ENCODE measurements at regions not wholly inside any gene's neighbourhood (a gene's known extent, or its start where the extent isn't known, plus 50 kb on each side); places are given as distances from the start of the nearest gene placed in this dataset.

- H3K4me3 Mint-ChIP-seq, result no peak overlapping the region
- H3K27ac Mint-ChIP-seq, result no peak overlapping the region
- Histone ChIP-seq H3K27ac (ENCODE audit: low read depth in 1 of 2, low read length in 2 of 2) (no peak overlapping the region), H3K4me3 (ENCODE audit: low read length) (no peak overlapping the region), H3K27me3 (ENCODE audit: control insufficient read depth in 1 of 2, insufficient read depth in 2 of 2, low read length in 2 of 2) (no peaks in the 10 kb centered on the region), H3K36me3 (ENCODE audit: insufficient read depth, low read length) (no peaks in the 10 kb centered on the region), H3K4me1 (ENCODE audit: insufficient read depth, low read length) (no peaks in the 10 kb centered on the region), H3K9me3 (ENCODE audit: control insufficient read depth in 1 of 2, insufficient read depth in 1 of 2, low read length in 2 of 2) (no peaks in the 10 kb centered on the region)
- no peaks in the 10 kb centered on the region for H3K27me3 Mint-ChIP-seq
- ChIA-PET POLR2A (no interaction called here), CTCF (no interaction called here)
- no peaks in the 10 kb centered on the region for H3K36me3 Mint-ChIP-seq (ENCODE audit: low read depth)
- DNase-seq, result no peak
- TF ChIP-seq CTCF (IDR thresholded peaks at IDR 0.05), result no peak
- no peaks in the 10 kb centered on the region for H3K9me3 Mint-ChIP-seq
- no peak for ATAC-seq (ENCODE audit: poor library complexity)
- intact Hi-C loops (cut with DNase I, micrococcal nuclease), result no loop called here
- no peaks in the 10 kb centered on the region for H3K4me1 Mint-ChIP-seq (ENCODE audit: low read depth)
Measured at GRCh38 chr15:87619161-87619960, 637.2 kb downstream of the NTRK3 start.

DNA sequence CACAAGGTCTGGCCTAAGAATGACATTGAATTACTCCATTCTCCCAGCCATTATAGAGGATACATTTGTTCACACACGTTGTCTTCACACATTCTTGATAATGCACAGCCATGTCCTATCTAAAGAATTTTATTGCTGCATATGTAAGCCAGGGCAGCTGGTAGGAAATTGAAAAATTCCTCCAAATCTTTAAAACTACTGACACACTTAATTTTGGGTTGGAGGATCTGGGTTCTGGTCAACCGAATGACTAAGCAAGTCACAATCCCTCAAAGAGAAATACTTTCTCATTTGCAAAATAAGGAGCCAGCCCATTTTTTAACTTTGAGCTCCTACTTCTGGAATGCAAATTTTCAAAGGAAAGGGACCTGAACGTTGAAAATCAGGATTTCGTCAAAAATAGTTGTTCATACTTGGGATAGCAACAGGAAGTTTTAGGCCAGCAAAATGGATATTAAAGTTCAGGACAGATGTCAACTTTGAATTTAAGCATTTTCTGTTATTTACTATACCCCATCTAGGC is 638.3 kb downstream of the NTRK3 start:
- no peaks in the 10 kb centered on the region for H3K9me3 Mint-ChIP-seq
- H3K4me3 ChIP-seq (ENCODE audit: low read length), result no peak overlapping the region

DNA sequence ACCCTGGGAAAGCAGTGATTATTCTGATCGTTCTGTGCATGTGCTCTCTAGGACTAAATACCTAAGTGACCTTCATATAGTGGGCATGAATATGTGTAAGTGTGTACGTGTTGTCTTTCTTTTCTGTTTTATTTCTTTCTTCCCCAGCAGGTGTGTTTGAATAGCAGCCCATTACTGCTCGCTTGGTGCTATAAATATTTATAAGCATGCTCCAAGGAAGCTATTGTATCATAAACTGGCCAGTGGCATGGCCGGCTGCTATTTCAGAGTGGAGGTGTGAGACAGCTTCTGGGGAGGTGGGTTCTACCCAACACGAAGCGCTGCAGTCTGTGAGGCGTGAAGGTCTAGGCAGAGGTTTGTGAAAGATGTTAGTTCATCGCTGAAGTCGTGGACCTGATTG is 641.8 kb downstream of the NTRK3 start:
- no peaks in the 10 kb centered on the region for H3K27me3 Mint-ChIP-seq
- ChIA-PET CTCF (no interaction called here), POLR2A (no interaction called here)
- no peak for DNase-seq
- no peak overlapping the region for H3K27ac Mint-ChIP-seq
- no peaks in the 10 kb centered on the region for H3K36me3 Mint-ChIP-seq (ENCODE audit: low read depth)
- H3K4me1 Mint-ChIP-seq (ENCODE audit: low read depth), result no peaks in the 10 kb centered on the region
- no peak for TF ChIP-seq CTCF (IDR thresholded peaks at IDR 0.05)
- no peak overlapping the region for H3K27ac ChIP-seq (ENCODE audit: low read depth in 1 of 2, low read length in 2 of 2)
- no peaks in the 10 kb centered on the region for H3K4me1 ChIP-seq (ENCODE audit: insufficient read depth, low read length)
- no peak overlapping the region for H3K4me3 Mint-ChIP-seq
- ATAC-seq (ENCODE audit: poor library complexity), result no peak
- H3K27me3 ChIP-seq (ENCODE audit: control insufficient read depth in 1 of 2, insufficient read depth in 2 of 2, low read length in 2 of 2), result no peaks in the 10 kb centered on the region
- no peaks in the 10 kb centered on the region for H3K9me3 ChIP-seq (ENCODE audit: control insufficient read depth in 1 of 2, insufficient read depth in 1 of 2, low read length in 2 of 2)
- no peaks in the 10 kb centered on the region for H3K36me3 ChIP-seq (ENCODE audit: insufficient read depth, low read length)
- H3K4me3 ChIP-seq (ENCODE audit: low read length), result no peak overlapping the region
- H3K9me3 Mint-ChIP-seq, result no peaks in the 10 kb centered on the region
- intact Hi-C loops (cut with DNase I, micrococcal nuclease), result no loop called here

More for the DNA sequence above, 638.3 kb downstream of the NTRK3 start:
- CTCF ChIA-PET, result no interaction called here
- no peak for DNase-seq
- Mint-ChIP-seq H3K36me3 (ENCODE audit: low read depth) (no peaks in the 10 kb centered on the region), H3K4me3 (no peak overlapping the region), H3K4me1 (ENCODE audit: low read depth) (no peaks in the 10 kb centered on the region), H3K27ac (no peak overlapping the region), H3K27me3 (no peaks in the 10 kb centered on the region)
- no peaks in the 10 kb centered on the region for H3K27me3 ChIP-seq (ENCODE audit: control insufficient read depth in 1 of 2, insufficient read depth in 2 of 2, low read length in 2 of 2)
- ATAC-seq (ENCODE audit: poor library complexity), result no peak
- no peaks in the 10 kb centered on the region for H3K36me3 ChIP-seq (ENCODE audit: insufficient read depth, low read length)
- intact Hi-C loops (cut with DNase I, micrococcal nuclease), result no loop called here
- no peaks in the 10 kb centered on the region for H3K4me1 ChIP-seq (ENCODE audit: insufficient read depth, low read length)
- no peak overlapping the region for H3K27ac ChIP-seq (ENCODE audit: low read depth in 1 of 2, low read length in 2 of 2)
- H3K9me3 ChIP-seq (ENCODE audit: control insufficient read depth in 1 of 2, insufficient read depth in 1 of 2, low read length in 2 of 2), result no peaks in the 10 kb centered on the region
- POLR2A ChIA-PET, result interaction anchor here (0.5 kb wide), 1 partner anchor 645 kb away, joined by 3 read pairs; no protein-coding TSS in a partner anchor
- no peak for TF ChIP-seq CTCF (IDR thresholded peaks at IDR 0.05)

Data from CD4-positive, alpha-beta T cell (primary cell).